Superior temporal gyrus (tissue), 1 donor: ENCODE measurements at regions not wholly inside any gene's neighbourhood (a gene's known extent, or its start where the extent isn't known, plus 50 kb on each side); places are given as distances from the start of the nearest gene placed in this dataset.
"Not testable (repeated sequence)": the region's sequence is repeated elsewhere in the genome, so short reads cannot be mapped to it uniquely, and the experiment has no call there.

Experiments used
- DNase-seq: peaks from one replicate; pipeline ENCODE4 v3.0.0-alpha.2; 2016; ENCODE audit errors: extremely low spot score

GRCh38 chr22:47407461-47408025, 645.1 kb downstream of the TBC1D22A start:
- no peak for DNase-seq

- DNase-seq = no peak
These were observed 644.4 kb downstream of the TBC1D22A start for GRCh38 chr22:47406896-47407295.

GRCh38 chr22:47406180-47406834, 643.9 kb downstream of the TBC1D22A start:
- no peak for DNase-seq

- DNase-seq = not testable (repeated sequence)
These were observed 642.8 kb downstream of the TBC1D22A start for GRCh38 chr22:47405222-47405621.

- no peak for DNase-seq
These were observed 640.6 kb downstream of the TBC1D22A start for GRCh38 chr22:47402876-47403525.

GRCh38 chr22:47401976-47402770, 639.7 kb downstream of the TBC1D22A start:
- DNase-seq = no peak

- no peak for DNase-seq
These were observed 639.1 kb downstream of the TBC1D22A start for GRCh38 chr22:47401592-47401898.

GRCh38 chr22:47400701-47401591, 638.5 kb downstream of the TBC1D22A start:
- no peak for DNase-seq

GRCh38 chr22:47400131-47400530, 637.7 kb downstream of the TBC1D22A start:
- not testable (repeated sequence) for DNase-seq

- no peak for DNase-seq
These were observed 636.7 kb downstream of the TBC1D22A start for GRCh38 chr22:47398921-47399790.

- DNase-seq = no peak
These were observed 636.0 kb downstream of the TBC1D22A start for GRCh38 chr22:47398491-47398890.

- no peak for DNase-seq
These were observed 635.2 kb downstream of the TBC1D22A start for GRCh38 chr22:47397673-47398072.

GRCh38 chr22:47396515-47396914, 634.1 kb downstream of the TBC1D22A start:
- no peak for DNase-seq

GRCh38 chr22:47396105-47396504, 633.7 kb downstream of the TBC1D22A start:
- no peak for DNase-seq

GRCh38 chr22:47395481-47395880, 633.0 kb downstream of the TBC1D22A start:
- DNase-seq = no peak

- no peak for DNase-seq
These were observed 632.3 kb downstream of the TBC1D22A start for GRCh38 chr22:47394504-47395440.

- no peak for DNase-seq
These were observed 630.7 kb downstream of the TBC1D22A start for GRCh38 chr22:47393191-47393590.

GRCh38 chr22:47392729-47393128, 630.3 kb downstream of the TBC1D22A start:
- DNase-seq = no peak

- DNase-seq = no peak
These were observed 629.6 kb downstream of the TBC1D22A start for GRCh38 chr22:47392054-47392347.
